Loucy (cell line): ENCODE measurements at regions not wholly inside any gene's neighbourhood (a gene's known extent, or its start where the extent isn't known, plus 50 kb on each side); places are given as distances from the start of the nearest gene placed in this dataset.

ENCODE experiments used
- H2AFZ ChIP-seq: fragments of 200-600 bp; sonication (generic); 2 replicates; pipeline ENCODE4 v1.6.0; 2016; ENCODE audit warnings: antibody characterized with exemption, mild to moderate bottlenecking, low read length, moderate library complexity
- H3F3A ChIP-seq: fragments of 200-600 bp; 2 replicates; pipeline ENCODE4 v1.6.0; 2016; ENCODE audit warnings: antibody characterized with exemption, low read depth, mild to moderate bottlenecking
- H3K27me3 ChIP-seq: fragments of 200-600 bp; sonication (generic); 2 replicates; pipeline ENCODE4 v1.6.1; 2014; ENCODE audit warnings: low read length, mild to moderate bottlenecking; ENCODE audit not compliant: insufficient read depth, poor library complexity, severe bottlenecking
- H3K36me3 ChIP-seq: fragments of 200-600 bp; sonication (generic); 2 replicates; pipeline ENCODE4 v1.6.1; 2016; ENCODE audit warnings: low read length; ENCODE audit not compliant: insufficient read depth
- H3K4me1 ChIP-seq: fragments of 200-600 bp; sonication (generic); 2 replicates; pipeline ENCODE4 v1.5.1; 2014; ENCODE audit warnings: low read length, mild to moderate bottlenecking; ENCODE audit not compliant: insufficient read depth, poor library complexity, severe bottlenecking
- H3K4me2 ChIP-seq: fragments of 200-600 bp; sonication (generic); 2 replicates; pipeline ENCODE4 v1.6.0; 2014; ENCODE audit warnings: antibody characterized with exemption, low read length, low read depth, mild to moderate bottlenecking; ENCODE audit not compliant: poor library complexity, severe bottlenecking
- H3K4me3 ChIP-seq: fragments of 200-600 bp; sonication (generic); 2 replicates; pipeline ENCODE4 v1.5.1; 2014; ENCODE audit warnings: low read length, mild to moderate bottlenecking, mixed read lengths; ENCODE audit not compliant: poor library complexity, severe bottlenecking
- H3K79me2 ChIP-seq: fragments of 200-600 bp; sonication (generic); 2 replicates; pipeline ENCODE4 v1.6.1; 2014; ENCODE audit warnings: low read length; ENCODE audit not compliant: insufficient read depth
- H3K9ac ChIP-seq: fragments of 200-600 bp; sonication (generic); 2 replicates; pipeline ENCODE4 v1.6.0; 2014; ENCODE audit warnings: mild to moderate bottlenecking, low read depth, low read length, moderate library complexity; ENCODE audit not compliant: poor library complexity, severe bottlenecking
- H3K9me2 ChIP-seq: fragments of 200-600 bp; sonication (generic); replicated peaks from 2 replicates; pipeline ENCODE4 v1.6.1; 2016; ENCODE audit warnings: low read depth, low read length, mixed read lengths
- H3K9me3 ChIP-seq: fragments of 200-600 bp; sonication (generic); 2 replicates; pipeline ENCODE4 v1.6.1; 2014; ENCODE audit warnings: mild to moderate bottlenecking, antibody characterized with exemption, low read length, low read depth; ENCODE audit not compliant: insufficient read depth
- H4K20me1 ChIP-seq: fragments of 200-600 bp; sonication (generic); 2 replicates; pipeline ENCODE4 v1.6.0; 2014; ENCODE audit warnings: antibody characterized with exemption, low read length, mild to moderate bottlenecking; ENCODE audit not compliant: insufficient read depth, poor library complexity, severe bottlenecking
- CTCF ChIP-seq: fragments of 200-600 bp; sonication (generic); conservative IDR thresholded peaks from 2 replicates; pipeline ENCODE4 v1.5.1; 2014; ENCODE audit warnings: mild to moderate bottlenecking, antibody characterized with exemption, low read length
- EZH2phosphoT487 ChIP-seq: fragments of 200-600 bp; IDR thresholded peaks from 2 replicates; pipeline ENCODE4 v1.6.1; 2018; ENCODE audit warnings: antibody characterized with exemption, mild to moderate bottlenecking, moderate library complexity, borderline replicate concordance

GRCh38 chr2:120658042-120658769, 77.5 kb upstream of the GLI2 start:
- H3K79me2 ChIP-seq = no peaks in the 10 kb centered on the region
- no peaks in the 10 kb centered on the region for H3K9me2 ChIP-seq
- no peak overlapping the region for H3K4me3 ChIP-seq
- TF ChIP-seq CTCF = no peak
- no peak for TF ChIP-seq EZH2phosphoT487
- H3K9ac ChIP-seq = no peak overlapping the region
- no peaks in the 10 kb centered on the region for H3F3A ChIP-seq
- no peaks in the 10 kb centered on the region for H3K36me3 ChIP-seq
- H3K9me3 ChIP-seq = no peaks in the 10 kb centered on the region
- H4K20me1 ChIP-seq = no peaks in the 10 kb centered on the region
- H3K4me2 ChIP-seq = no peak overlapping the region
- H2AFZ ChIP-seq = no peak overlapping the region
- H3K4me1 ChIP-seq = no peaks in the 10 kb centered on the region
- no peaks in the 10 kb centered on the region for H3K27me3 ChIP-seq

GRCh38 chr2:120658770-120659158, 76.9 kb upstream of the GLI2 start:
- Histone ChIP-seq H3K27me3 (no peaks in the 10 kb centered on the region), H3F3A (no peaks in the 10 kb centered on the region), H3K9me2 (no peaks in the 10 kb centered on the region), H3K36me3 (no peaks in the 10 kb centered on the region), H3K9ac (no peak overlapping the region), H3K9me3 (no peaks in the 10 kb centered on the region), H4K20me1 (no peaks in the 10 kb centered on the region), H3K4me3 (no peak overlapping the region), H3K4me1 (no peaks in the 10 kb centered on the region), H3K79me2 (no peaks in the 10 kb centered on the region), H3K4me2 (no peak overlapping the region), H2AFZ (no peak overlapping the region)
- TF ChIP-seq EZH2phosphoT487 (no peak), CTCF (no peak)

GRCh38 chr2:120659275-120659977, 76.2 kb upstream of the GLI2 start:
- no peaks in the 10 kb centered on the region for H3K4me1 ChIP-seq
- no peaks in the 10 kb centered on the region for H4K20me1 ChIP-seq
- H3K4me2 ChIP-seq = no peak overlapping the region
- no peak overlapping the region for H2AFZ ChIP-seq
- H3F3A ChIP-seq = no peaks in the 10 kb centered on the region
- H3K9me3 ChIP-seq = no peaks in the 10 kb centered on the region; the same call in 1 of the 2 replicates
- no peak overlapping the region for H3K4me3 ChIP-seq
- TF ChIP-seq EZH2phosphoT487 (no peak), CTCF (no peak)
- no peaks in the 10 kb centered on the region for H3K36me3 ChIP-seq
- H3K9ac ChIP-seq = no peak overlapping the region
- H3K9me2 ChIP-seq = no peaks in the 10 kb centered on the region
- H3K27me3 ChIP-seq = no peaks in the 10 kb centered on the region
- H3K79me2 ChIP-seq = no peaks in the 10 kb centered on the region
